ENCODE measurements at regions not wholly inside any gene's neighbourhood (a gene's known extent, or its start where the extent isn't known, plus 50 kb on each side); places are given as distances from the start of the nearest gene placed in this dataset.

- Histone ChIP-seq H3K27ac (ENCODE audit: low read depth, low read length) (no peak overlapping the region), H2AFZ (ENCODE audit: low read depth, low read length, severe bottlenecking) (no peak overlapping the region), H3K79me2 (ENCODE audit: insufficient read depth, low read length) (no peaks in the 10 kb centered on the region), H3K4me2 (ENCODE audit: low read depth, low read length, poor library complexity, severe bottlenecking) (no peak overlapping the region), H3K9me2 (replicated peaks; ENCODE audit: insufficient read depth, low read length) (no peaks in the 10 kb centered on the region), H3K36me3 (ENCODE audit: low read length) (no peaks in the 10 kb centered on the region), H3F3A (ENCODE audit: insufficient read depth) (no peaks in the 10 kb centered on the region), H3K27me3 (ENCODE audit: low read length) (no peaks in the 10 kb centered on the region), H4K20me1 (ENCODE audit: low read depth, low read length) (no peaks in the 10 kb centered on the region), H3K9ac (ENCODE audit: low read length) (no peak overlapping the region), H3K9me3 (ENCODE audit: insufficient read depth, low read length) (no peaks in the 10 kb centered on the region), H3K4me3 (ENCODE audit: insufficient read depth, low read length, poor library complexity, severe bottlenecking) (no peak overlapping the region)
- no peak for TF ChIP-seq EZH2phosphoT487 (conservative IDR thresholded peaks at IDR 0.05; ENCODE audit: low read length)
- TF ChIP-seq, protein P1, sequence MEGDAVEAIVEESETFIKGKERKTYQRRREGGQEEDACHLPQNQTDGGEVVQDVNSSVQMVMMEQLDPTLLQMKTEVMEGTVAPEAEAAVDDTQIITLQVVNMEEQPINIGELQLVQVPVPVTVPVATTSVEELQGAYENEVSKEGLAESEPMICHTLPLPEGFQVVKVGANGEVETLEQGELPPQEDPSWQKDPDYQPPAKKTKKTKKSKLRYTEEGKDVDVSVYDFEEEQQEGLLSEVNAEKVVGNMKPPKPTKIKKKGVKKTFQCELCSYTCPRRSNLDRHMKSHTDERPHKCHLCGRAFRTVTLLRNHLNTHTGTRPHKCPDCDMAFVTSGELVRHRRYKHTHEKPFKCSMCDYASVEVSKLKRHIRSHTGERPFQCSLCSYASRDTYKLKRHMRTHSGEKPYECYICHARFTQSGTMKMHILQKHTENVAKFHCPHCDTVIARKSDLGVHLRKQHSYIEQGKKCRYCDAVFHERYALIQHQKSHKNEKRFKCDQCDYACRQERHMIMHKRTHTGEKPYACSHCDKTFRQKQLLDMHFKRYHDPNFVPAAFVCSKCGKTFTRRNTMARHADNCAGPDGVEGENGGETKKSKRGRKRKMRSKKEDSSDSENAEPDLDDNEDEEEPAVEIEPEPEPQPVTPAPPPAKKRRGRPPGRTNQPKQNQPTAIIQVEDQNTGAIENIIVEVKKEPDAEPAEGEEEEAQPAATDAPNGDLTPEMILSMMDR (IDR thresholded peaks at IDR 0.05; ENCODE audit: insufficient read depth, low read length, poor library complexity, severe bottlenecking), result no peak
These were observed 411.0 kb downstream of the LRIG3 start for GRCh38 chr12:58509116-58509885.

DNA sequence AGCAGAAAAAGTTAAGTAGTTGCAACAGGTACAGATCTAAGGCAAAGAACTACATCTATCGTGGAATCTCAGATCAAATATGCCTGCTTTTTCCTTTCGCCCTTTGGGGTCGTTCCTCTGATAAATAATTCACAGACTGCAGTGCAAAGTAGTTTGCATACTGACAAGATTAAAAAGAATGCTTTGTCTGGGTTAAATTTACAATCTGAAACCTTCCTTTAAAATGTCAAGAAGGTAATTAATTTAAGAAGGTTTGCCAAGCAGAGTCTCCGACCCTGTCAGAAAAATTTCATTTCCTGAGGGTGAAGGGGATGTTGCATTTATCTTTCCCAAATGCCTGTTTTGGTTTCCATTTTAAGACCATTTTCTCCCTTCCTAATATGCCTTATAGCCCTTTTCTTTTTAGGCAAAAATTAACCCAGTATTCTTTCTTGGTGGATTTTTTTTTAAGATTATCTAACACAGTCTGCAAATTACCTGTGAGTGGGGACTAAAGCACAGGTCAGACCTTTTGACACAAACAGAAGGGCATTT lies 406.9 kb downstream of the LRIG3 start:
- Histone ChIP-seq H2AFZ (ENCODE audit: low read depth, low read length, severe bottlenecking) (no peak overlapping the region), H4K20me1 (ENCODE audit: low read depth, low read length) (no peaks in the 10 kb centered on the region), H3K4me2 (ENCODE audit: low read depth, low read length, poor library complexity, severe bottlenecking) (no peak overlapping the region), H3K9ac (ENCODE audit: low read length) (no peak overlapping the region), H3K9me2 (replicated peaks; ENCODE audit: insufficient read depth, low read length) (no peaks in the 10 kb centered on the region), H3K9me3 (ENCODE audit: insufficient read depth, low read length) (no peaks in the 10 kb centered on the region; the same call in 1 of the 2 replicates), H3K4me3 (ENCODE audit: insufficient read depth, low read length, poor library complexity, severe bottlenecking) (no peak overlapping the region), H3K36me3 (ENCODE audit: low read length) (no peaks in the 10 kb centered on the region), H3K27ac (ENCODE audit: low read depth, low read length) (no peak overlapping the region), H3F3A (ENCODE audit: insufficient read depth) (no peaks in the 10 kb centered on the region), H3K27me3 (ENCODE audit: low read length) (no peaks in the 10 kb centered on the region), H3K79me2 (ENCODE audit: insufficient read depth, low read length) (no peaks in the 10 kb centered on the region)
- TF ChIP-seq EZH2phosphoT487 (conservative IDR thresholded peaks at IDR 0.05; ENCODE audit: low read length), result no peak
- TF ChIP-seq, protein P1 (IDR thresholded peaks at IDR 0.05; ENCODE audit: insufficient read depth, low read length, poor library complexity, severe bottlenecking), result no peak

- no peaks in the 10 kb centered on the region for H3K36me3 ChIP-seq (ENCODE audit: low read length)
- H2AFZ ChIP-seq (ENCODE audit: low read depth, low read length, severe bottlenecking), result no peak overlapping the region
- H3K4me3 ChIP-seq (ENCODE audit: insufficient read depth, low read length, poor library complexity, severe bottlenecking), result no peak overlapping the region
- H3K9me2 ChIP-seq (replicated peaks; ENCODE audit: insufficient read depth, low read length), result no peaks in the 10 kb centered on the region
- no peak overlapping the region for H3K27ac ChIP-seq (ENCODE audit: low read depth, low read length)
- H3K79me2 ChIP-seq (ENCODE audit: insufficient read depth, low read length), result no peaks in the 10 kb centered on the region
- no peaks in the 10 kb centered on the region for H3K27me3 ChIP-seq (ENCODE audit: low read length)
- no peak overlapping the region for H3K9ac ChIP-seq (ENCODE audit: low read length)
- no peaks in the 10 kb centered on the region; the same call in 1 of the 2 replicates for H3K9me3 ChIP-seq (ENCODE audit: insufficient read depth, low read length)
- H4K20me1 ChIP-seq (ENCODE audit: low read depth, low read length), result no peaks in the 10 kb centered on the region
- TF ChIP-seq, protein P1 (IDR thresholded peaks at IDR 0.05; ENCODE audit: insufficient read depth, low read length, poor library complexity, severe bottlenecking), result no peak
- H3K4me2 ChIP-seq (ENCODE audit: low read depth, low read length, poor library complexity, severe bottlenecking), result no peak overlapping the region
- no peaks in the 10 kb centered on the region for H3F3A ChIP-seq (ENCODE audit: insufficient read depth)
These were observed 406.5 kb downstream of the LRIG3 start for GRCh38 chr12:58513852-58514251.
